DND-41 (cell line): ENCODE measurements at regions not wholly inside any gene's neighbourhood (a gene's known extent, or its start where the extent isn't known, plus 50 kb on each side); places are given as distances from the start of the nearest gene placed in this dataset.

Experiments used
- CTCF ChIP-seq: IDR thresholded peaks from 2 replicates; pipeline ENCODE4 v1.5.1; 2012; ENCODE audit warnings: borderline replicate concordance, low read length, moderate library complexity, mild to moderate bottlenecking; ENCODE audit not compliant: poor library complexity, severe bottlenecking; ENCODE audit errors: extremely low read depth
- EZH2 ChIP-seq: IDR thresholded peaks from 3 replicates; pipeline ENCODE4 v1.6.1; 2012; ENCODE audit warnings: borderline replicate concordance, low read depth, mild to moderate bottlenecking, moderate library complexity, low read length, inconsistent platforms; ENCODE audit not compliant: severe bottlenecking

- no peak for TF ChIP-seq CTCF
- TF ChIP-seq EZH2 = no peak
These were observed 368.4 kb upstream of the ITGA1 start for GRCh38 chr5:52419357-52419756.
